ENCODE measurements at regions not wholly inside any gene's neighbourhood (a gene's known extent, or its start where the extent isn't known, plus 50 kb on each side); places are given as distances from the start of the nearest gene placed in this dataset.

DNA sequence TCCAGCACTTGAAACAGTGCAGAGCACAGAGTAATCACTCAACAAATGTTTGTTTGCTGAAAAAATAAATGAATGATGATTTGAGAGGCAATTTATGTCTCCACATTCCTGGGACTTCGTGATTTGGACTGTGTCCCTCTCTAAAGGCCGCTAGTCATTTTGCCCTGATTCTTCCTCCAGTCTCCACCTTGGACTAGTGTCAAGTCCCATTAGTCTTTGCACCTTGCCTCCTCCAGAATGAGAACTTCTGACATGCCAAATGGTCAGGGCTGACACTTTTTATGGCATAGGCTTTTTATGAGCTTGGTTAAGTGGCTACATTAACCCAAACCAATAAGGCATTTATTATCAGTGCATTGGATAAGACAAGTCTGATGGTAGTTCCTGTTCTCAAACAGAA lies 65.1 kb upstream of the POF1B start:
- no peak overlapping the region for H3K27ac Mint-ChIP-seq
- DNase-seq (ENCODE audit: low spot score in 2 of 2): no peak
- H3K36me3 Mint-ChIP-seq: peaks cover 0 to 4% of the 10 kb centered on the region in 2 donors
- peaks cover 5 to 13% of the 10 kb centered on the region in 2 donors for H3K9me3 Mint-ChIP-seq
- ATAC-seq: no peak
